Fibroblast of skin of abdomen (primary cell): ENCODE measurements at regions not wholly inside any gene's neighbourhood (a gene's known extent, or its start where the extent isn't known, plus 50 kb on each side); places are given as distances from the start of the nearest gene placed in this dataset.
A peak's percentile ranks its signal among the peaks of the same experiment; 100 is the strongest.

Experiments
- DNase-seq: peaks from one replicate; pipeline ENCODE4 v3.0.0-alpha.2; 2013

GRCh38 chr4:125365731-125366130 lies 51.0 kb downstream of the FAT4 start:
- DNase-seq, result no peak

DNA sequence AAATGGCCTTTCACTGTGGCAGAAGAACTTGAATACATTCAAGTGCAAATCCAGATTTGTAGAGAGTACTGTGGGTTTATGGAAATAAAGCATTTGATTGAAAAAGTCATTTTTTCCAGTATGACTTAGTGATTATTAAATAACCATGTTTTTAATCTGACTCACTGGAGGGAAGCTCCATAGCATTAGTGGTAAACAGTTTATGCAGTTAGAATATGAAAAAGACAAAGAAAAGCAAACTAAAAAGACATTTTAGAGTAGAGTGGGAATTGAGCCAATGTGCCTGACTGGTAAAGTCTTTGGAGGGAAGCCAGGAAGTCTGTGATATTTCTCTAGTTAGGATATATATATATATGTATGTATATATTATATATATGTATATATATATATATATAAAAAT lies 53.4 kb downstream of the FAT4 start:
- peak; percentile 60 for DNase-seq

DNA sequence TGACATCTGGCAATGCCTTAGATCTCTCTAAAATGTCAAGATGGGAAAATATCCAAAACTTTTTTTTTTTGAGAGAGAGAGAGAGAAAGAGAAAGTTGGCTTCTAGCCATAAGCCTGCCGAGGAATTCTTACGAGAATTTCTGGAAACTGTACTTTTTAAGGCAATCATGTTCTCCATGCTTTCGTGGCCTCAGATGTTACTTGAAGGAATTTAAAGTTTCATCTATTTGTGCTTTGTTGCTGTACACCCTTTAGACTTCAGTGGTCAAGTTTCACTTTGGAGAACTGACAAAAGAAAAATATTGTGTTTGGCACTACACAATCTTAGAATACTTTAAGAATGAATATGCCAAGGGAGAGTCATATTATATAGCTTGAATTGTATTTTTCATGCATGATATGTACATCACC lies 53.9 kb downstream of the FAT4 start:
- DNase-seq, result peak; percentile 90

DNA sequence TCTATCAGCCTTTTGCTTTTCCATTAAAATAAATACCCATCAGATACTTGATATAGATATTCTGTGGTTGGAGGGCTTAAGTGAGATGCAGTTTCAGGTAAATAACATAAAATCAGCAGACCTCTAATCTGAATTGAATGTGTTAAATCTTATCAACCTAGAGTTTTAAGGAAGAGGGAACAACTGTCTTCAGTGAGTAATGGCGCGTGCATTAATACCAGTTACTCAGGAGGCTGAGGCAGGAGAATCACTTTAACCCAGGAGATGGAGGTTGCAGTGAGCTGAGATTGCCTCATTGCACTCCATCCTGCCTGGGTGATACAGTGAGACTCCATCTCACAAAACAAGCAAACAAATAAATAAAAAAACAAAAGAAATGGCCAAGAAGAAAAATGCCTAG lies 54.3 kb downstream of the FAT4 start:
- no peak for DNase-seq

DNA sequence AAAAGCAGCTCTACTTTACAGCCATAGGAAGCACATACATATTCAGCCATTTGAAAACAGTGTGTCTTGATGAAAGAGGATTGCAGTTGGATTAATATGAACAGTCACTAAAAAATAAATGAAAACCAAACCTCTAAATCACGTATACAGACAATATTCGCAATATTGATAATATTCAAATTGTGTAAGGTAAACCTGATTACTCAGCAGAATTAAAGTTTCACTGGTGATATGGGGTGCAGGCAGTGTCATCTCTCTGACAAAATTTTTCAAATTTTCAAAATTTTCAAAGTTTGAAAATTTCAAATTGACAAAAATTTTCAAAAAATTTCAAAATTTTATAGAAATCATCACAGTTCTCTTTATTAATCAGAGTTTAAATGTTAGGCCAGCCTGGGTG lies 55.7 kb downstream of the FAT4 start:
- no peak for DNase-seq

- DNase-seq, result no peak
Measured at GRCh38 chr4:125382995-125383394, 68.2 kb downstream of the FAT4 start.

DNA sequence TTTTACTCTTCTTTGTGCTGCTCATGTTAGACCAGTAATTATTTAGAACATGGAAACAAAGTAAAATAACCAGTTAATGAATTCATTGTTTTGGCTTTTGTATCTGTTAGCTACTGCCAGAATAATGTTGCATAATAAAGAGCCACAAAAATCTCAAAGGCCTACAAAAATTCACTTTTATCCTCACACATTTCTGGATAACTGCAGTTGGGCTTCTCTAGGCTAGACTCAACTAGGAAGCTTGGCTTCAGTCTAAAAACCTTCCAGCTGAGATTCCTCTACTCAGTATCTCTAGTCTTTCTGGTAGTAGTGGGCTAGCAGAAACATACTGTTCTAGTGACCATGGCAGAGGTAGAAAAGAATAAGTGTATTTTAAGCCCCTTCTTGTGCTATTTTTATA lies 73.0 kb downstream of the FAT4 start:
- peak; percentile 48 for DNase-seq

DNA sequence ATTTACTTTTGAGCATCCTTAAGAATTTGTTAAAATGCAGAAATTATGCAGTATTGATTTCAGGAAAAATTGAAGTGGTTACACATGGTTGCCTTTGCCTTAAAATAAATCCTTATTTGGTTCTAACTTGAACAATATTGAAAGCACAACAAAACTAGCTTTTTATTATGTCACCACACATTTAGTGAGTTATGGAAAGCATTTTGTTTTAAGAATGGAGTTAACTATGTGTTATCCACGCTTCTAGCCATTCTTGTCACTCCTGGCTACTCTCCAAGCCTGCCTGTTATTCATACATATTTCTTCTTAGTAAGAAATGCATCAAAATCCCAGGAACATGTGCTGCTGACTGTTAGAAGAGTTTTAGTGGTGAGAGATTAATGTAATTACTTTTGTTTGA lies 73.9 kb downstream of the FAT4 start:
- DNase-seq, result peak; percentile 96

GRCh38 chr4:125389713-125390112 lies 75.0 kb downstream of the FAT4 start:
- peak; percentile 97 for DNase-seq

GRCh38 chr4:125390126-125390525 lies 75.4 kb downstream of the FAT4 start:
- peak; percentile 65 for DNase-seq

- peak; percentile 6 for DNase-seq
Measured at GRCh38 chr4:125390727-125391126, 76.0 kb downstream of the FAT4 start.

DNA sequence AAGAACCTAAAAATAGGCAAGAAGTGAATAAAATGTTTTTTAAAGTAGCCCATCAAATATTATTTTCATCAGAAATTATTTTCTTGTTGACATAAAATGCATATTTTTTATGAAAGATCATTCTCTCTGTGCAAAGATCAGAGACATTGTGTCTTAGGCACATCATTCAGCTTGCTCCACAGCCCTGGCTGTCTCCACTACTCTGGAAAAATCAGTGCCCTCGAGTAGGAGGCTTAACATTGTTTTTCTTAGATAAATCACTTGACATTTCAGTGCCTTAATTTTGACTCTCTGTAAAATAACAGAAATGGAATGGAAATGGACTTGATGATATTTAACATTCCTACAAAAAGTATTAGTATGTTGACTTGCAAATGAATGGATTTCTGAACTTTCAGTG lies 77.9 kb downstream of the FAT4 start:
- no peak for DNase-seq

DNA sequence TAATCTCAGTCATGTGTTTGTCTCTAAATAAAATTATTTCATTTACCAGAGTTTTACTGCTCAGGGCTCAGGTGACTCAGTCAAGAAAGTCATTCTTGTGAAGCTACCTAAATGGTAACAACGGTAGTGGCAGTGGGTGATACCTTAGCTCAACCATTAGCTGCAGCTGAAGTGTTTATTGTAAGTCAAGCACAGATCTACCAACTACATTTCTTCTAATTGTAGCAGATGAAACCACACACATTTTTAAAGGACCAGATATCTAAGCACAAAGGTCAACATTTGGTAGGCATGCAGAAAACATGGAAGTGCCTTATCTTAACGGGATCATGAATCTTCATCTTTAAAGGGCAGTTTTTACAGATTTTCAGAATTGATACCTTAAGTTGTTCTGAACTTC lies 79.1 kb downstream of the FAT4 start:
- no peak for DNase-seq

GRCh38 chr4:125397226-125397625 lies 82.5 kb downstream of the FAT4 start:
- no peak for DNase-seq

GRCh38 chr4:125398263-125399002 lies 83.7 kb downstream of the FAT4 start:
- no peak for DNase-seq

DNA sequence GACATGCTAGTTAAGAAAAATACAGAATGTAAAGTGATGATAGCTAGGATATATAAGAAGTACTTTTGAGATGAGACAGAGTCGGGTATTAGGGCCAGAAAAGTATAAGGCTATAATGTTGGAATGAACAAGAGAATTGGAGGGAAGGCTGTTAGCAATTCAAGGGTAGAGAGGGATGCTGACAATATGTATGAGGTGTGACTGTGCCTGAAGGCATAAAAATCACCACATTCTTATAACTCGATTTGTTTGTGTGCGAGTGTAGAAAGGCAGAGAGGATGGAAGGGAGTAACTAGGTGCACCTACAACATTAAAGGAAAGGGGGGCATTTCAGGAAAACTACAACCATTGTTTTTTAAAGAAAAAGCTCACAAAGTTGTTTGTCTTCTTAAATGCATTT lies 86.0 kb downstream of the FAT4 start:
- no peak for DNase-seq

DNA sequence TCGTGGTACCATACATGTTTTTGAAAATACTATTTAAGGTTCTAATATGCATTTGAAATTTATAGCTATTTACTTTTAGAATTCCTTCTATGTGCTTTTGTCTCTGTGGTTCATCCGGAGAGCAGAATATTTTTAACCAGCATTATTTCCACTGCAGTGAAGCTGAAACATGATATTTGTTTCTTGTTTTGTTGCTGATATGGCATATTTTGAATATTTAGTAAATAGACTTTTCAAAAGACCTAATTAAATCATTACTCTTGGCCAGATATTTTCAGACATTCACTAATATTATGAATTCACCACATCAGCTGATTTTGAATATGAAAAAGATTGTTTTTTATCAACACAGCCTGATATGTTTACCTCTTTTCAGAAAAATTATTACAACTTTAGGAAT lies 87.0 kb downstream of the FAT4 start:
- no peak for DNase-seq

- DNase-seq, result no peak
Measured at GRCh38 chr4:125420526-125420925, 105.8 kb downstream of the FAT4 start.

GRCh38 chr4:125421547-125421946 lies 106.8 kb downstream of the FAT4 start:
- no peak for DNase-seq

- DNase-seq, result no peak
Measured at GRCh38 chr4:125423124-125423523, 108.4 kb downstream of the FAT4 start.

DNA sequence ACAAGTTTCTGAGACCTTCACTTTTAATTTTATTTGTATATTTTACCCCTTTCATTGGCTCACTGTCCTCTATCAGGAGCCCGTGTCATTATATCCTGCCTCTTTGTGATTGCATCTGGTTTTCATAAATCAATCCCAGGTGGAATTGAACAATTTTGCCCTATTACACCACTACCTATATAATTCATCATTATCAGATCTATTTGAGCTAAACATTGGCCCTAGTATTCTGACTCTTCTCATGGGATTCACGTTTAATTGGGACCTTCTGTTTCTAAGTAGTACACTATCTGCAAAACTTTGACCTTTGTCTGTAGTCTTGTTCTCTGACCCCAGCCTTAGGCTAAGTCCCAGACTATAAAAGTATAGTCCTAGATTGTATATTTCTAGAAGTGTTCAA lies 114.1 kb downstream of the FAT4 start:
- DNase-seq, result no peak

DNA sequence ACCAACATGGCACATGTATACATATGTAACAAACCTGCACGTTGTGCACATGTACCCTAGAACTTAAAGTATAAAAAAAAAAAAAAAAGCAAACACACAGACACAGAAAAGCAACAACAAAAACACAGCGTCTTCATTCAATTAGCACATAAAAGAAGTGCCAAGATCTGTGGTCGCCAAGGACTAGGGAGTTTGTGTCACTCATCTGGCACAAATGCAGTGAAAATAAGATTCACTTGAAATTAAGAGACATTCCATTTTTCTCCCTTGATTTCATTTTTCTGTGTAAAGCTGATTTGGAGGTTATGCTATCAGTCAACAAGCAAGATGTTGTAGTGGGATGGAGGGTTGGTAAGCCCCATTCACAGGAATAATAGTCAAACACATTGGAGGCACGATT lies 115.3 kb downstream of the FAT4 start:
- no peak for DNase-seq

GRCh38 chr4:125432078-125432477 lies 117.3 kb downstream of the FAT4 start:
- DNase-seq, result peak; percentile 33

DNA sequence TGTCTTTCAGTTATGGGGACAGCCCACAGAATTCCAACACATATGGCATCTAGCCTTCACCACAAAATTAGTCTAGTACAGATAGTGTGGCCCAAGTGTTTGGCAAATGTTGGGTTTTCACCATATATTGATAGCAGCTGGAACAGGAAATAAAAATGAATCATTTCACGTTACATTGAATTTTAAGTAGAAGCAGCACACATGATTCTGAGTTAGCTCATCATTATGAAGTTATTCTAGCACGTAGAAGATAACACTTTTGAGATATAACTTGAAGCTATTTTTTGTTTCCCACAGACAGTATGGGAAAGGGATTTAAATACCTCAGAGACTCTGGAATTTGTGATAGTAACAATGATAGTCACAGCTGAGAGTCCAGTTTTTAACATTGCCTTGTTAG lies 118.7 kb downstream of the FAT4 start:
- DNase-seq, result peak; percentile 79

DNA sequence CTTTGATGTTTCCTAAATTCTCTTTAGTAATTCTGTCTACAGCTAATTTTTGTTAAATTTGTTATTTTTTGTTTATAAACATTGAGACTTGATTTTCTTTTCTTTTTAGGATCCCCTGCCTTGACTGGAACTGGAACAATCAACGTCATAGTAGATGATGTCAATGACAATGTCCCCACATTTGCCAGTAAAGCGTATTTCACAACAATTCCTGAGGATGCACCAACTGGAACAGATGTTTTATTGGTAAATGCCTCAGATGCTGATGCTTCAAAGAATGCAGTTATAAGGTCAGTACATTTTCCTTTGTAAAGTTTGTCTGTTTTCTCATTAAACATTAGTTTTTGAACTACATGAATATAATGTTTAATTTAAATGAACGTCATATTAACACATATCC lies 119.4 kb downstream of the FAT4 start:
- DNase-seq, result peak; percentile 23
